HUES64 (cell line): ENCODE measurements at regions not wholly inside any gene's neighbourhood (a gene's known extent, or its start where the extent isn't known, plus 50 kb on each side); places are given as distances from the start of the nearest gene placed in this dataset.

Source experiments
- H3K27ac ChIP-seq: 2 replicates; pipeline ENCODE4 v1.7.0; 2013; ENCODE audit warnings: low read depth, low read length, inconsistent platforms
- H3K27me3 ChIP-seq: 2 replicates; pipeline ENCODE4 v1.6.1; 2013; ENCODE audit warnings: mild to moderate bottlenecking, low read length; ENCODE audit not compliant: insufficient read depth
- H3K36me3 ChIP-seq: 2 replicates; pipeline ENCODE4 v1.6.1; 2013; ENCODE audit warnings: mild to moderate bottlenecking, low read length; ENCODE audit not compliant: insufficient read depth
- H3K4me1 ChIP-seq: 2 replicates; pipeline ENCODE4 v1.6.1; 2013; ENCODE audit warnings: mild to moderate bottlenecking, low read length, moderate library complexity; ENCODE audit not compliant: insufficient read depth
- H3K4me3 ChIP-seq: 2 replicates; pipeline ENCODE4 v1.5.1; 2013; ENCODE audit warnings: mild to moderate bottlenecking, low read length, moderate library complexity
- H3K9ac ChIP-seq: 2 replicates; pipeline ENCODE4 v1.6.1; 2013; ENCODE audit warnings: mild to moderate bottlenecking, low read depth, low read length
- H3K9me3 ChIP-seq: 2 replicates; pipeline ENCODE4 v1.6.1; 2013; ENCODE audit warnings: low read depth, low read length; ENCODE audit not compliant: insufficient read depth
- WGBS: fragments of 150-250, 120-280 bp; methylation state at CpG from one replicate; pipeline ENCODE4 v1.1.7; 2013; ENCODE audit warnings: missing lambda C conversion rate; 5-methylcytosine and 5-hydroxymethylcytosine counted together

DNA sequence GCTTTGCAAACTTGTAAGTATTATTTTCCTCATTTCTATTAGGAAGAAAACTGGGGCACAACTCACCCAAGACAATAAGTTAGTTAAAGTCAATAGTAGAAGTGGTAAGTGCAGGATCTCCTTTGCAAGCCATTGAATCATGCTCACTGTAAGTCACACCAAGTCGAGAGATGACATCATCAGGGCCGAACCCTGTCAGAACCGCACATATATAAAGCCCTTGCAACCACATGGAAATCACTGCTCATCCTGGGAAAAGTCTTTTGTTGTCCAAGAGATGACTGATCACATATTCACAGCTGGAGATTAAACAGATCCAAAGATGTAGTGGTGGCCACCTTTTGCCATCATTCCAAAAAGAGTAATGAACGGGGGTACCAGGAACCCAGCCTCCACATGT is 484.8 kb upstream of the ID2 start:
- Histone ChIP-seq H3K27me3 (no peaks in the 10 kb centered on the region), H3K4me1 (peaks cover 20% of the 10 kb centered on the region), H3K27ac (no peak overlapping the region), H3K4me3 (no peak overlapping the region), H3K9ac (no peak overlapping the region), H3K36me3 (no peaks in the 10 kb centered on the region), H3K9me3 (no peaks in the 10 kb centered on the region)
- WGBS, result 90% methylated on average over 4 of the region's 4 CpGs

DNA sequence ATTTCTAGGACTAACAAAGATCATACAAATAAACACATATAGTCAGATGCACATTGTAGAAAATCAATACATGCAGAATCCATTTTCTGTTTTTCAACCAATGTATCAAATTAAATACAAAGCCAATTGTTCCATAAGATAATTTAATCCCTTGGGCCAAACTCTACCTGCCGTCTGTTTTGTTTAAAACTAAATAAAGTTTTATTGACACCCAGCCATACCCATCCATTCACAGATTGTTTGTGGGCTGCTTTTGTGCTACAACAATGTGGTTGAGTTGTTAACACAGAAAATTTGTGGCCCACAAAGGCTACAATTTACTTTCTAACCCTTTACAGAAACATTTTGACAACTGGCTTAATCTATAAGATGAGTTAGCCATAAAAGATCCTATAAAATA is 484.0 kb upstream of the ID2 start:
- Histone ChIP-seq H3K9ac (no peak overlapping the region), H3K27me3 (no peaks in the 10 kb centered on the region), H3K4me3 (no peak overlapping the region), H3K36me3 (no peaks in the 10 kb centered on the region), H3K9me3 (no peaks in the 10 kb centered on the region), H3K4me1 (peaks cover 13% of the 10 kb centered on the region), H3K27ac (no peak overlapping the region)
- WGBS, result no CpG with 5 or more reads among the region's 1 CpG

DNA sequence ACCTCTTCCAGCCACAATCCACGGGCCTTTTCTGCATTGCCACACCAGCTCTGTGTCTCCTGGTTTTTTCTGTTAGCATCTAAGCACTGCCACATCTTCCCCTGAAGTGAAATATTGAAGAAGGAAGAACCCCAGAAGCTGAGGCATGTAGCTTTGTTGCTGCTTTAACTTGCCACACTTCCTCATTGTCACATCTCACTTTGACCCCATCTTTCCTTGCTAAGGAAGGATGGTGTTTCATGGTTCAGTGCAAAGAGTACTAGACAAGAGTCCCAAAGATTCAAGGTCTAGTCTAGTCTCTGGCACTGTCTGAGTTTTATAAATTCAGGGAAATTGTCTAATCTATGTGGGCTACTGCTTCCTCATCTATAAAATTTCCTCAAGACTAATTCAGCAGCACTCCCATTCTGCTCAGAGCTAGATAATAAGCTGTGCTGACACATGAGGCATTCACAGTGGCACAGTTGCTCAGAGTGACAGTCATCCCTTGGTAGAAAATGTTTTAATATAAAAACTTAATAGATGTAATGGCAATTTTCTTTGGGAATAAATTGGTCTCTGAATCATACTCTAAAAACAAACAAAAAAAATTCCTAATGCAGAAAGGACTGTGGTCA is 483.0 kb upstream of the ID2 start:
- H3K36me3 ChIP-seq, result no peaks in the 10 kb centered on the region
- WGBS, result 93% methylated on average over 1 of the region's 1 CpG
- H3K27me3 ChIP-seq, result no peaks in the 10 kb centered on the region
- no peak overlapping the region for H3K27ac ChIP-seq
- H3K4me3 ChIP-seq, result no peak overlapping the region
- H3K9me3 ChIP-seq, result no peaks in the 10 kb centered on the region
- no peak overlapping the region for H3K9ac ChIP-seq
- H3K4me1 ChIP-seq, result peaks cover 2% of the 10 kb centered on the region

DNA sequence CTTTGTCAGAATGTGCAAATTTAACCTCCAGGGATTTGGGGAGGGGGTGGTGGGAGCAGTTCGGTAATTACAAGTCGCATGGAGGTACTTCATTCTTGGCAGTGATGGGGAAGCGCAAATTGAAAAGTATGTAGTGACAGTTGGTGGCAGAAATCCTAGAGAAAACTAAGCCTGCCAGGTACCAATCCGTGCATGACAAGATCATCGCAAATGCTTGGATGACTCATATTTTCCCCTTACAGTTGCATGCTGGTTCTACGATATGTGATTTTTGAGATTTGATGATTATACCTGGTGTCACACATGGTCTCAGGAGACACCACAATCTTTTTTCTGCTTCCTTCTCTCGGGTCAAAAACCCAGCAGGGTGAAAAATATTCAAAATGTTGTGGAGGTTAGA is 479.7 kb upstream of the ID2 start:
- H3K9me3 ChIP-seq, result 0 out of 2 replicates have a peak, but pooled peaks cover under 1% of the 10 kb centered on the region
- no peaks in the 10 kb centered on the region for H3K36me3 ChIP-seq
- 93% methylated on average over 7 of the region's 7 CpGs for WGBS

DNA sequence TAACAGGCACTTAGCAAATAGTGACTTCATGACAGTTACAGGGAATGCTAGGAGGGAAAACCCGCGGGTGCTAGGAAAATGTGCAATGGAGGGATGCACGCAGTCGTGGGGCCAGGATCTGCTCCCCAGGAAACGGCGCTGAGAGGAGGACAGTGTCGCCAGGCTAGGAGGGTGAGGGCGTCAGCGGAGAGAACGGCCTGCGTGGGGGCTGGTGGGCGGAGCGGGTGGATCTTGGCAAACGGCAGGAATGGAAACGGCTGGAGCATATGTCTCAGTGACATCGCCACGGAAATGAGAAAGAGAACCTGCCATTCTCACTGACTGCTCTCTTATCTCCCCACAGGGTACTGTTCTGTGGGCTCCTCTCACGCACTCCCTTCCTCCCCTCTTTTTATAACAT is 478.5 kb upstream of the ID2 start:
- no peaks in the 10 kb centered on the region for H3K36me3 ChIP-seq
- H3K9ac ChIP-seq, result no peak overlapping the region
- no peak overlapping the region for H3K4me3 ChIP-seq
- H3K27me3 ChIP-seq, result no peaks in the 10 kb centered on the region
- H3K9me3 ChIP-seq, result peaks cover 12% of the 10 kb centered on the region
- 93% methylated on average over 18 of the region's 18 CpGs for WGBS
- no peaks in the 10 kb centered on the region for H3K4me1 ChIP-seq
- H3K27ac ChIP-seq, result no peak overlapping the region

More for the DNA sequence above, 479.7 kb upstream of the ID2 start:
- no peak overlapping the region for H3K9ac ChIP-seq
- H3K27me3 ChIP-seq, result no peaks in the 10 kb centered on the region
- H3K4me1 ChIP-seq, result no peaks in the 10 kb centered on the region
- no peak overlapping the region for H3K4me3 ChIP-seq
- no peak overlapping the region for H3K27ac ChIP-seq

DNA sequence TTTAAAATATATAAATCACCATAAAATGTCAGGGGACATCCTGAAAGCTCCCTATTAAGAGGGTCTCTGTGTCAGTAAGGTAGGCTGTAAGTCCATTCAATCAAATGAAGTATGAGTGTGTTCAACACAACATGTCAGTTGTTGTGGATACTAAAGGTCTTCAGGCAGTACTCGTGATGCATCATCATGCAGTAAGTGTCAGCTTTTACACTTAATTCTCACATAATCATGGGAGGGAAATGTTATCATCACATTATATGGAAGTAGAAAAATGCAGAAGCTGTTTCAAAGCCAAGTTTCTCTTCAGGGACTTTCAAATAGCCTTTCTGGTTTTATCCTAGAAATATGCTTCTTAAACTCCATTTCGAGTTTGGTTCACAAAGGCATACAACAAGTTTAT is 477.1 kb upstream of the ID2 start:
- Histone ChIP-seq H3K36me3 (no peaks in the 10 kb centered on the region), H3K4me3 (no peak overlapping the region), H3K27ac (no peak overlapping the region), H3K9me3 (peaks cover 17% of the 10 kb centered on the region), H3K9ac (no peak overlapping the region), H3K27me3 (no peaks in the 10 kb centered on the region), H3K4me1 (no peaks in the 10 kb centered on the region)
- WGBS, result 85% methylated on average over 2 of the region's 2 CpGs

DNA sequence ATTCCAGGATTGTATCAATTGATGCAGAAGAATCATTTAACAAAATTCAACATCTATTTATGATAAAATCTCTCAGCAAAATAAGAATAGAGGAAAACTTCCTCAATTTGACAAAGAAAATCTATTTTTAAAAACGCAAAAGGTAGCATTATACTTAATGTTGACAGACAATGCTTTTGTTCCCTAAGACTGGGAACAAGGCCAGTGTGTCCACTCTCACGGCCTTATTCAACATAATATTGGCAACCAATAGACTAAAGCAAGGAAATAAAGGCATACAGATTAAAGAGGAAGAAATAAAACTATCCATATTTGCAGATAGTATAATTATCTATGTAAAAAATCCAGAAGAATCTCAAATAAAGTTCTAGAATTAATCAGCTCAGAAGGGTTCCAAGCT is 472.4 kb upstream of the ID2 start:
- Histone ChIP-seq H3K27me3 (no peaks in the 10 kb centered on the region), H3K27ac (no peak overlapping the region), H3K36me3 (no peaks in the 10 kb centered on the region), H3K4me3 (no peak overlapping the region), H3K9ac (no peak overlapping the region), H3K9me3 (peaks cover 22% of the 10 kb centered on the region), H3K4me1 (no peaks in the 10 kb centered on the region)
- 83% methylated on average over 1 of the region's 2 CpGs for WGBS

DNA sequence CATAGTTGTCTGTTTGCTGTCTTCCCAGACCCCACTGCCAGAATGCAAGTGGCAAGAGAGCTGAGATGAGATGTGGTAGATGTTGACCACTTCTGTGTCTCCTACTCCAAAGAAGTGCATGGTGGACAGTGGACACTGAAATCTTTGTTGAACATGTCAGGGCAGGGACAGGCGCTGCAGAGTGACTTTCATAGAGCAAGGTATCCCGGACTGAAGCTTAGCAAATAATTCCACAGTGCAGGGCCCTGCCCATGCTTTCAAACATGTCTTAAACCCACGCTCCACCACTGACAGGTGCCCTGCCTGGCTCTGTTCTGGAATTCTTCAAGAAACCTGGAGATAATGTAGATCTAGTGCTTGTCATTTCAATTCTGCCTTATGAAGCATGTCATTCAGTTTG is 470.5 kb upstream of the ID2 start:
- H3K9me3 ChIP-seq, result peaks cover 22% of the 10 kb centered on the region
- no peaks in the 10 kb centered on the region for H3K36me3 ChIP-seq
- WGBS, result 95% methylated on average over 3 of the region's 3 CpGs
- H3K4me1 ChIP-seq, result peaks cover 3% of the 10 kb centered on the region; the same call in 1 of the 2 replicates
- no peaks in the 10 kb centered on the region for H3K27me3 ChIP-seq
- no peak overlapping the region for H3K9ac ChIP-seq
- H3K4me3 ChIP-seq, result no peak overlapping the region
- H3K27ac ChIP-seq, result no peak overlapping the region

DNA sequence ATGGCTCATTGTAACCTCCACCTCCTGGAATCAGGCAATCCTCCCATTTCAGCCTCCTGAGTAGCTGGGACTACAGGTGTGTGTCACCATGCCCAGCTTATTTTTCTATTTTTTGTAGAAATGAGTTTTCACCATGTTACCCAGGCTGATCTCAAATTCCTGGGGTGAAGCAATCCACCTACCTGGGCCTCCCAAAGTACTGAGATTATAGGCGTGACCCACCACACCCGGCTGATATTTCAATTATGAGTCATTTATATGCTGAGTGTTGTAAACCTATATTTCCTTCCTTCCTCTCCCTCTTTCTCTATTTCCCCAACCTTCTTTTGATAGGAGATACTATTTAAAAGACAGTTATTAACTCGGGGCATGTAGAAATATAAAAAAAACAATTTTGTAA is 469.6 kb upstream of the ID2 start:
- Histone ChIP-seq H3K9me3 (peaks cover 21% of the 10 kb centered on the region), H3K9ac (no peak overlapping the region), H3K27ac (no peak overlapping the region), H3K36me3 (no peaks in the 10 kb centered on the region), H3K4me3 (no peak overlapping the region), H3K4me1 (peaks cover 12% of the 10 kb centered on the region), H3K27me3 (no peaks in the 10 kb centered on the region)
- WGBS, result 83% methylated on average over 1 of the region's 3 CpGs

DNA sequence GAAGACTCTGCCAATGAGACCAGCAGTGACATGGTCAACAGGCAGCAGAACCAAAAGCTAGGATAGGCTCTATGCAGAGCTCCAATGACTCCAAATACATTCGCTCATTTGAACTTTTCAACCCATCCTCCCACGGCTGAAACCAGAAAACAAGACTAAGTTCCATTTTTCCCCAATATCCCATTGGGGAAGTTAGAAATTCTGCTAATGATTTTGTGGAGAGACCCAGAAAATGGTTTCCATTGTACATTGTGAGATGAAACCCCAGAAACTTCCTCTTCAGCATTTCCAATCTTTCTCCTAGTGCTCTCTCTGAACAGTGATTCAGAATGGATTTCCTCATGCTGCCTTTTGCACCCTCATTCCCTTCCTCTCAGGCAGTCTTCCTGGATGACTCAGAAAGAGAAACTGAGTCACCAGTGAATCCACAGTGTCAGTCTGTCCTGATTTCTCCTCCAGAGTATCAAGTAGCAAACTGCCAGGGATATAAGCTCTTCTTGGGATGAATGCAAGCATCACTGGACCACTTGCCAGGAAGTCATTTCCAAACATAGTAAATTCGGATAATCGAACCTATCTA is 467.7 kb upstream of the ID2 start:
- whole genome bisulfite sequencing, result 97% methylated on average over 4 of the region's 4 CpGs
- Histone ChIP-seq H3K27me3 (no peaks in the 10 kb centered on the region), H3K27ac (no peak overlapping the region)

DNA sequence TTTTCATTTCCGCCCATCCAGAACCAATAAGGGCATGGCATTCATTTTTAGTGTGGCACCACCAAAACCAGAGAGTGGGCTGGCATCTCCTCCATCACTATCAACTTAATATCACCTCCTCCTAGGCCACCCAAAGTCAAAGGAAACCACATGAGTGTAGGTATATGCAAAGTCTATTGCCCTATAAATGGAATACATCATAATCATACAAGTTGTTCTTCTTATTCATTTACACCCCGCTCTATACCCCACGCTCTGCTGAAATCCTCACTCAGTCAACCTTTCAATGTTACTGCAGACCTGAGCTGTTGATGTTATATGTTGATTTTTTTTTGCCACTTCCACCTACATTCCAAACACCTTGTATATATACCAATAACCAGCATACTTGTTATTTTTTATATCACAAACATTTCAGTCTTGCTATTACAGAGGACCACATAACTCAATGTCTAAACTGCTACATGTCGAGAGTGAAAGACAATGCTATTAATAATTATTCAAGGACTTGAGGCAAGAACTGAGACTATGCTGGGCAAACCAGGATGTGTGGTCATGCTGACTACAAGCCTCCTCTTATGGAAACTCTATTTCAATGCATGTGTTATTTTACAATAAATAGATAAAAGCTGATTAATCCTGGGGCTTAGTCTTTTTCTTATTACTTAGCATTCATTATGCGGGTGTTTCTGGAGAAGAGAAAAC is 466.5 kb upstream of the ID2 start:
- Histone ChIP-seq H3K27ac (no peak overlapping the region), H3K4me1 (peaks cover 16% of the 10 kb centered on the region), H3K36me3 (no peaks in the 10 kb centered on the region), H3K27me3 (no peaks in the 10 kb centered on the region), H3K9me3 (peaks cover under 1% of the 10 kb centered on the region; the same call in 1 of the 2 replicates), H3K9ac (no peak overlapping the region), H3K4me3 (no peak overlapping the region)
- 98% methylated on average over 5 of the region's 5 CpGs for WGBS

More for the DNA sequence above, 467.7 kb upstream of the ID2 start:
- peaks cover 6% of the 10 kb centered on the region; the same call in 1 of the 2 replicates for H3K9me3 ChIP-seq
- H3K4me3 ChIP-seq, result no peak overlapping the region
- no peaks in the 10 kb centered on the region for H3K36me3 ChIP-seq
- peaks cover 16% of the 10 kb centered on the region for H3K4me1 ChIP-seq
- H3K9ac ChIP-seq, result no peak overlapping the region
